ENCODE measurements at regions not wholly inside any gene's neighbourhood (a gene's known extent, or its start where the extent isn't known, plus 50 kb on each side); places are given as distances from the start of the nearest gene placed in this dataset.

DNA sequence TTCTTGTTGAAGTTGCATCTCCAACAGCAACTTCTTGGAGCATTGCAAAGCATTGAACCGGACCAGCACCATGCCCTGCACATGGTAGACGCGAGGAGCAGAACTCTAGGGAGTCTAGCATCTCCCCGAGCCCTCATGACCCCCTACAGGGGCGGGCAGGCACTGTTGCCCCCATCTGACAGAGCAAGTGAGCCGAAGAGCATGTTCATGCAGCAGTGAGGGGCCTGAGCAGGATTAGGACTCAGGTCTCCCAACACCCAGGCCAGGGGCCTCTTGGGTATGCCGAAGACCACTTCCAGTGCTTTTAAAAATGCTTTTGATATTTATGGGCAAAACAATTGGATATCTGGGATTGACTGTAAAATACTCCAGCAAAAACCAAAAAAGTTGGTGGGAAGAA is 163.3 kb downstream of the TFCP2L1 start:
- DNase-seq, result no peak

DNA sequence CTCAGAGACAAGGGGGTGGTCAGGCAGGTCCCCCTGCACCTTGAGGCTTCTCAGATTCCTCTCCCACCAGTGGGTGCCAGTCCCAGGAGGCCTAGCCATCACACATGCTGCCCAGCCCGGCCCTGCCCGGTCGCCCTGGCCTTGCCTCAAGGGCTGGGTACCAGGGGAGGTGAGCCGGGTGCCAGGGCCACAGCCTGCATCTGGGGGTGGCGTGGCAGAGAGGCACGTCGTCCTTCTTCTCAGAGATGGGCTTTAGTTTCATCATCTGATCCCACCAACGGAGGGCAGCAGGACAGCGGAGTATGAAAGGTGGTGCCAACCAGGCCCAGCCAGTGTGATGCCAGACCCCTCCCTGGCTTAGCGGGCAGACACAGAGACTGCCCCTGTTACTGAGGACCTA is 161.7 kb downstream of the TFCP2L1 start:
- no peak for DNase-seq

DNA sequence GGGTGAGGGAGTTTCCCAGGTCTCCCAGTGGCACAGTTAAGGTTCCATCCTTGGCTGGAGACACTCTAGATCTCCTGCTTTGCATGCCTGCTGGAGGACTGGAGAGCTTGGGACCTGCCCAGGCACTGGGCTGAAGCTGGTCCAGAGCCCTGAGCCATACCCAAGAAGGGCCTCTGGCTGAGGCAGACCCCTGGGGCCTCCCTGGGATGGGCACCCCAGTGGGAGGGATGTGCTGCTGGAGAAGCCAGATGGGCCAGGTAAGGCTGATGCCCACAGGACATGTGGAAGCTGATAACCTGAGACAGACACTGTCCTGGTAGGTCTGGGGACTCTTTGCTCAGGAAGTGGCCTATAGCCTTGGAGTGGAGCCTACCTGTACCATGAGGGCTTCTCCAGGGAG is 160.7 kb downstream of the TFCP2L1 start:
- DNase-seq, result no peak

DNA sequence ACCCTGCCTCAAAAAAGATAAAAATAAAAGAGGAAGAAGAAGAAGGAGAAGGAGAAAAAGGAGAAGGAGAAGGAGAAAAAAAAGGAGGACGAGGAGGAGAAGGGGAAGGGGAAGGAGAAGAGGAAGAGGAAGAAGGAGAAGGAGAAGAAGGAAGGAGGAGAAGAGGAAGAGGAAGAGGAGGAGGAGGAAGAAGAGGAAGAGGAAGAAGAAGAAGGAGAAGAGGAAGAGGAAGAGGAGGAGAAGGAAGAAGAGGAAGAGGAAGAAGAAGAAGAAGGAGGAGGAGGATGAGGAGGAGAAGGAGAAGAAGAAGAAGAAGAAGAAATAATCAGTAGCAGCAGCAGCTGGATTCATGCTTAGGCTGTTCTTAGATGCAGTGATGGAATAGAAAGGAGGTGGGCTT is 159.7 kb downstream of the TFCP2L1 start:
- no peak for DNase-seq

DNA sequence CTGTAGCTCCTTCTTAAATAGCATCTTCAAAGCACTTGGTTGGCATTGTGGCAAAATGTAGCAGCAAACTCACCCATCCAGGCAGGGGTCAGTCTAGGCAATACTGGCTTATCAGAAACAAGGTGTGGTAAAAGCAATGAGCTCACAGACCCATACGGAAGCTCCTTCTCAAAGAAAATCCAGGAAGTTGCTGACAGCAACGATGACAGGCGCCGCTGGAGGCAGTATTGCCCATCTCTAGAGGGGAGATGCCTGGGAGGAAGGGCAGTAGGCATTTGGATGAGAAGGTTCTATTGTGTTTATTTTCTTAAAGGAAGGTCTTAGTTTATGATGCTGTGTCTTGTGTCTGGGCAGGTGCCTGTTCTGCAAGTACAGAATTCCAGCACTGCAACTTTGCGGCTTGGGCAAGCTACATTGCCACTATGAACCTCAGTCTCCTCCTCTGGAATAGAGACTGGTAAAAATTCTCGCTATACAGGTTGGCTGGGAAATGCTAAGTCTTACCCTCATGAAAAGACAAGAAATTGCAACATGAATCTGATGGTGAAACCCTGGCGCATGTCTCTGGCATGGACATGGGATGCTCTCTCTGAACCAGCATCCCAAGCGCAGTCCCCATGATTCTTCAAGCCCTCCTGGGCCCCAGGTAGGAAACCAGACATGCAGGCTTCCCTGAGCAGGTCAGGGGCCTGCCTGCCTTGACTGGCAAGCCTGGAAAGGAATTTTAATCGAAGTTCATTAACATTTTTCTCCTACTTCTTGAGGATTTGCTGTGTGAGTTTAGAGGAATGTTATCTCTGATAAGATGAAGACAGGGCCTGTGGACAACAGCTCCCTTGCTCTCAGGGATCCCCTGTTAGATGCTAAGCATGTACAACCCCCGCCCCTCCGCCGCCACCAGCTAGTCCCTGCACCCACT is 156.0 kb downstream of the TFCP2L1 start:
- DNase-seq, result no peak

DNA sequence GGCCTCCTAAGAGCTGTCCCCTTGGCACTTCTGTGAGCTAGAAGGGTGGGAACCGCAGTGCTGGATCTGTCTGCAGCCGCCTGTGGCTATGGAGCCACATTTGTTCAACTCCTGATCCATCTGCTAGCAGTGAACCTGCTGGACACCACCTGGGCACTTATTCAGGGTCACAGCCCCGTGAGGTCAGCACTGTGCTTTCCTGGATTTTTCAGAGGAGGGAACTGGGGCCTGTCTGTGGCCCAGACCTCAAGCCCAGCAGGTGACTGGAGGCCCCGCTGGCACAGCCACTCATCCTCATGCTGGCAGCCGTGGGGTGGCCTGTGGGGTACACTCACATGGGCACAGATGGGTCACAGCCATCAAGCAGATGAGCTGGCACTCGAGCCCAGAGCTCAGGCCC is 155.3 kb downstream of the TFCP2L1 start:
- DNase-seq, result no peak

DNA sequence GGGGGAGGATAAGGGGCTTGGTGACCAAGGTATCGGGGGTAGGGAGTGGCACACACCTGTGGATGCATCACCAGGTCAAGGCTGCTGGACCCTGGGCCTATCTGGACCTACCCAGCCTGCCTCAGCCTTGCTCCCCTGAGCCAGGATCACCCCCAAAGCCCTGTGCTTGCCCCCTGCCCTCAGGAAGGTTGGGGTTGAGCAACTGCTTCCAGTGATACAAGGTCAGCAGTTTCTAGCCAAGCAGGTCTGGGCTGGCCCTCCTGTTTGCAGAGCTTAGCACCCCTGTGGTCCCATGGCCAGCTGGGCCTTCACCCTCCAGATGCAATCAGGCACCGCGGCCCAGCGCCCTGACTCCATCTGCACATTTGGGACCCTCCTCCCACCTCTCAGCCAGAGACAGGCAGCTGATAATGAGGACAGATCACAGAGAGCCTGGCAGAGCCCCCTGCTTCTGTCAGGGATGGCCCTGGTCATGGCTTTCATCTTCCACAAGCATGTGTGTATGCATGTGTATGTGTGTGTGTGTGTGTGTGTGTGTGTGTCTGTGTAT is 154.6 kb downstream of the TFCP2L1 start:
- no peak for DNase-seq

DNA sequence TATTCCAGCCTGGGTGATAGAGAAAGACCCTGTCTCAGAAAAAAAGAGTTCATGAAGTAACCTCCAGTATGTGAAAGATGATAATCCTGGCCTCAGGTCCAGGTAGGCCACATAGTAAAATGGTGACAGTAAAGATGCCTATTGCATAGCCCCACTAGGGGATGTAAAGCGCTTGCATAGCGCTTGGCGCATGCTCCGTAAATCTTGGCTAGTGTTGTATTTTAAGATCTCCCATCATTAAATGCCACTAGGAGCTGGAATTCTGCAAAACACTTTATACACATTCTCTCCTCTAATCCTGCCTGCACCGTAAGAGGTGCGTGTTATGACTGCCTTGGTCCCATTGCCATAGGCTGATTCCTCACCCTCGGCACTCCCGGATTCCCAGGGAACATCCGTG is 153.6 kb downstream of the TFCP2L1 start:
- no peak for DNase-seq

DNA sequence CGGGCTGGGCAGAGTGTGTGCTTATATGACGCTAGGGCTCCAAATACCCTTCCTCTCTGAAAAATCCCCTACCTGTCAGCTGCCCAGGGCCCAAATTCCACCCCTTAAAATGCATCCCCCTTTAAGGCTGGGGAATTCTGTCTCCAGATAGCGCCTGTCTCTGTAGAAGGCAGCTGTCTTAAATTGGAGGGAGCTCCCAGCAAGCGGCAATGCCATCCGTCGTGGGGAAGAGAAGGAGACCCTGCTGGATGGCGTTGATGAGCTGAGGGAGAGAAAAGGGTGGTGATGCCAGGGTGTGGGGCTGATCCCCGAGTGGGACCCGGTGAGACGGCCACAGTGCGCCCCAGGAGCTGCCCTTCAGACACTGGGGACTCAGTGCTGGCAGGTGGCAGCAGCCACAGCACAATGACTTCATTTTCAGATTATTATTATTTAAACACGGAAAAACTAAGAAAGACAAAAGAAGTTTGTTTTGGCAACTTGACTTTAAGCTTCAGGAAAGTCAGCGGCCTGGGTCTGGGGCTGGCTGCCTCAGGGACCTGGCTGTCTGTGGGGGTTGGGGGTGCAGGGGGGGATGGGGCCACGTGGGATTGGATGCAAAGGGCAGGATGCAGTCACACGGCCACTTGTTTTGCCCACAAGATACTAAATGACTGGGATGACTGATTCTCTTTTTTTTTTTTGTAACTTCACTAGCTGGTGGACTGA is 152.8 kb downstream of the TFCP2L1 start:
- no peak for DNase-seq

DNA sequence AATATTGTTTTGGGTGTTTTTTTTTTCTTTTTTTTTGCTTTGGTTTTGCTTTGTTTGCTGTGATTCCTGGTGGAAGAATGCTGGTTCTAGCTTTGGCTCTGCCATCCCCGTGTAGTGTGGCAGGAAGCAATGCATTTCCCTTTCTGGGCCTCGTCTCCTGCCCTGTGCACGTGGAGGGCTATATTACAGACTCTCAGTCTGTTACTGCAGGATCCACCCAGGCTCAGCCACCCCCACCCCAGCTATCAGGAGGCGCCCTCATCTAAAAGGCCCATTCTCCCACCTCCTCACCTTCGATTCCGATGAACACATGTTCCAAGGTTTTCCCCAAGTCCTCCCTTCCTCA is 152.3 kb downstream of the TFCP2L1 start:
- DNase-seq, result no peak

DNA sequence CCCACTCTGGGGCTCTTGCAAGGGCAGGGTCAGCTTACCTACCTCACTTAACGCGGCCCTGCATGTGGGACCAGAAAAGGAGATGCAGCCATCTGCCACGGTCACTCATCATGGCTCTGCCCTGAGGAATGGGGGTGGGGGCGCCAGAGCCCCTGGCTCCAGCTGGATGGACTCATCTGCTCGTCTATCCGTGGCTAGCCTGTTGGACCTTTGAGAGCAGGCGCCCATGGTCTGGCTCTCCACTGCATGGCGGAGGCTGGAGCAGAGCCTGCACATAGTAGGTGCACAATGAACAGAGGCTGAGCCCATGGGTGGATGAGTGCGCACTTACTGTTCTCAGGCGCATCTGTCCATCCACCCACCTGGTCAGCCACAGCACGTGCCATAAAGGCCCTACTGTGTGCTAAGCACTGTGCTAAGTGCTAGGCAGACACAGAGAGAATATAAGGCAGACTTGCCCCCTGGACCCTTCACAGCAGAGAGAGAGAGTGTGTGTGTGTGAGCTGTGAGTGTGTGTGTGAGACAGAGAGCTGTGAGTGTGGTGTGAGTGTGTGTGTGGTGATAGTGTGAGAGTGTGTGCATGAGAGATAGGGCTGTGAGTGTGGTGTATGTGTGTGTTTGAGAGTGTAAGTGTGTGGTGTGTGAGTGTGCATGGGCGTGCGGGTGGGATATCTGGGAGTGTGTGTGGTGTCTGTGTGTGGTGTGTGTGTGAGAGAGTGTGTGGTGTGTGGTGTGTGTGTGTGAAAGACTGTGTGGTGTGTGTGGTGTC is 151.3 kb downstream of the TFCP2L1 start:
- no peak for DNase-seq

DNA sequence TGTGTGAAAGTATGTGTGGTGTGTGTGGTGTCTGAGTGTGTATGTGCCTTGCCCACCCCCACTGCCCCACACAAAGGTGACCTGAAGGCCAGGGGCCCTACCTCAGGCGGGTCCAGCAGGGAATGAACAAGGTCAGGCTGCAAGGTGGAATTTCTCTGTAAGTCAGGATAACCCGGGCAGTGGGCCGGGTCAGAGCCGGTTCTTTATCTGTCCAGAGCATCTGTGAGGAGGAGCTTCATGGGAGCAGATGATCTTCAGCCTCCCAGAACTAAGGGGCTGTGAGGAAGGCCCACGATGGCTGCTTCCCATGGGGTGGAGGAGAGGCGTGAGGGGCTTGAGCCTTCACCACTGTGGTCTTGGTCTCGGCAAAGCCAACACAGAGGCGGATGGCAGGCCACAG is 150.3 kb downstream of the TFCP2L1 start:
- no peak for DNase-seq

DNA sequence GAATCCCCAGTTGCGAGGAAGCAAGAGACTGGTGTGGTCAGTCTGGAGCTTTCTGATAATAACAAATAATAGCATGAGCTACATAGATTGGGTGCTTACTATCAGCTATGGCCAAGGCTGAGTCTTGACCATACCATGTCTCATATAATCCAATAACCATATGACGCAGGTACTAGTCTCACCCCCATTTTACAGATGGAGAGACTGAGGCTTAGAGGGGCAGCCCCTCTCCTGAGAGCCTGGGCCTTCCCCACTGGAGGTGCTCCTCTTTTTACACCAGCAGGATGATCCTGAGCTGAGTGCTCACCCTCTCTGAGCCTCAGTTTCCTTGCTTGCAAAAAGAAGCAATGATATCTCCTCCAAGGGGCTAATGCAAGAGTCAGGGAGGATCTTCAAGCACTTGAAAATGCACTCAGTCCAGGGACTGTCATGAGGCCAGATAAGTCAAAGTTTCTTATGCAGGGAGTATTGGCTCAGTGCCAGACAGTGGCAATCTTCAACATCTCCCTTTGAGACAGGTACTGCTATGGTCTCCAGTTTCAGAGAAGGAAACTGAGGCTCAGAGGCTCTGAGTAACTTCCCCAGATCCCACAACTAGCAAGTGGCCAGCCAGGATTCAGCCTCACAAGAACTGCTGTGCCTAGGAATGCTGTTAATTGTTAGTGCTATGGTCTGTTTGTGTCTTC is 149.7 kb downstream of the TFCP2L1 start:
- DNase-seq, result no peak

DNA sequence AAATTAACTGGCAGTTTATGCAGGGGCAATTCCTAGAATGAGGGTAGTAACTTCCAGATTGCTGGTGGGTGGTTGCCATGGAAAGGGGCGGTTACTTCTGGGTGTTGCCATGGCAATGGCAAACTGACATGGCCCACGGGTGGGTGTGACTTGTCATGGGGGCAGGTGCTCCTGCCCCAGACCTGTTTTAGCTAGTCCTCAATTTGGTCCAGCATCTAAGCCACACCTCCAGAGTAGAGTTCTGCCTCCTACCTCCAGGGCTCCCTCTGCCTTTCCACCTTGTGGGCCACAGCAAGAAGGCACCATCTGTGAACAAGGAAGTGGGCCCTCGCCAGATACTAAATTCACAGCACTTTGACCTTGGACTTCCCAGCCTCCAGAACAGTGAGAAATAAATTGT is 148.7 kb downstream of the TFCP2L1 start:
- DNase-seq, result no peak

DNA sequence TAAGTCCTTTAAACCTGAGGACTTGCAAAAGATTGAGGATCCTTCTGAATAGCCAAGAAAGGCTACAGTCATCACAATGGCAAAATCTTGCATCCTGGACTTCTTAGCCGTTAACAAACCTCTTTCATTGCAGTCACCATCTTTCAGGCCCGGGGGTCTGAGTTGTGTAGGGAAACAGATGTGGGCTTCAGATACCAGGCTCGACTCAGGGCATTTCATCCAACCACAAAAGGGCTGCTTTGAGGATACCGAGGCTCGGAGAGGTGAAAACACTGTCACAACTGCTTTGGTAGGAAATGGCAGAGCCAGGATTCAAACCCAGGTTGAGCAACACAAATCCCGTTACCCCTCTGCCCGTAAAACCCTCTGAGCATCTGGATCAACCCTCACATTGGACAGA is 147.4 kb downstream of the TFCP2L1 start:
- no peak for DNase-seq

DNA sequence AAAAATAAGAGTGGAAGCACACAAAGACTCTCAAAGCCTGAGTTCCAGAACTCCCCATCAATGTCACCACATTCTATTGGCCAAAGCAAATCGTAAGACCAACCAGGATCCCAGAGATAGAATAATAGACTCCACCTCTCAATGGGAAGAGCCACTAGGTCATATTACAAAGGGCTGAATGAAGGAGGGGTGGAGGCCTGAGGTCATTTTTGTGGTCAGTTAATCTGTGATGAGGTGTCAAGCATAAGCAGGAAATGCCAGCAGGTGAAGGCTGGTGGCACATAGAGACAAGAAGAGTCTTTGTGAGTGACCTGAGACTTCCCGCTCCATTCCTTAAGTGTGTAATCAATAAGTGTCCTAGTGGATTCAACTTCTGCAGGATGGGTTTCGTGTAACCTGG is 144.3 kb downstream of the TFCP2L1 start:
- no peak for DNase-seq

DNA sequence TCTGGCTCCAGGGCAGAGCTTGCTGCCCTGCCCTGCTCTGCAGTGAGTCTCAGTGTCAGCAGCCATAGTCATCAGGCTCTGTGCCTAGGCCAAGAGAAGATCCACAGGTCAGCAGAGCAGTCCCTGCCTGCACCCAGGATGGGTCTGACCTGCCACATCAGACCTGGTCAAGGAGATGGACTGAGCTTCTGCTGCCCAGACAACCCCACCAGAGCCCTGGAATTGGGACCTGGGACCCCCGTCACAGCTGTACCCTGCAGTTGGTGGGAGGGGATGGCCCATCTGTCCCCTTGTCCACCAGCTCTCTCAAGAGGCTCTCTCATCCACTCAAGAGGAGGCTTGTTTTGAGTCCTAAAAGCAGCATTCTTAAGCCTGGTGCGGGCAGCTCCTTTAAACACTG is 142.6 kb downstream of the TFCP2L1 start:
- DNase-seq, result no peak

DNA sequence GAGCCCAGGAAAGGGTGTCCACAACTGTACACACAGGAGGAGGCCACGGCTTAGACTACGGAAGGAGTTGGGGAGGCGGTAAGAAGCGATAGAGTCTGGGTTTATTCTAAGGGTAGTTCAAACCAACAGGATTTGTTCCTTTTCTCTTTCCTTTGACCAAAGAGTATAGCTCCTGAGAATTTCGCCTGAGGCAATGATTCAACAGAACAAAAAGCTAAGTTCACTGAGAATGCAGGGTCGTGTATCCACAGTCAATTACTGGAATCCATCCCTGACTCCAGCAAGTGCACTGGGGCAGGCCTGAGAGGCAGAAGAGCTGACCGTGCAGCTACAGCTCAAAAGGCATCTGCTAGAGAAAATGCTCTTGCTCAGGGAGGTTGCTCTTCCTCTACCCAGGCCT is 140.9 kb downstream of the TFCP2L1 start:
- DNase-seq, result no peak

DNA sequence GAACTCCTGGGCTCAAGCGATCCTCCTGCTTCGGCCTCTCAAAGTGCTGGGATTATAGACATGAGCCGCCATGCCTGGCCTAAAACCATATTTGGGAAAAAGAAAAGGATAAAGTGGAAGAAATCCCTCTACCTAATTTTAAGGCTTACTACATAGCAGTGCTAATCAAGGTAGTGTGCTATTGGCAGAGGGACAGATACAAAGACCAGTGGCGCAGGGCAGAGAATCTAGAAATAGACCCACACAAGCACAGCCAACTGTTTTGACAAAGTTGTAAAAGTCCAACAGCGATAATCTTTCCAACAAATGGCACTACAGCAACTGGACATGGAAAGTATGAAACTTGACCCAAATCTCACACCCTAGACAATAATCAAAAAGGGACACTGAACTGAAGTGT is 138.4 kb downstream of the TFCP2L1 start:
- DNase-seq, result no peak

DNA sequence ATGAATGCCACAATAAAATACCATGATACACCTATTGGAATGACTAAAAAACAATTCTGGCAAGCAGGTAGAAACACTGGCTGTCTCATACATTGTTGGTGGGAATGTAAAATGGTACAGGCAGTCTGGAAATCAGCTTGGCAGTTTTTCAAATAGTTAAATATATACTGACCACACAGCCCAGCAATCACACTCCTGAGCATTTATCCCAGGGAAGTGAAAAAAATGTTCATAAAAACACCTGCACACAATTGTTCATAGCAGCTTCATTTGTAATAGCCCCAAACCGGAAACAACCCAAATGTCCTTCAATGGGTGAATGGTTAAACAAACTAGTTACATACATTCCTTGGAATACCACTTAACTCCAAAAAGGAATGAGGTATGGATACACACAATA is 137.2 kb downstream of the TFCP2L1 start:
- DNase-seq, result no peak

DNA sequence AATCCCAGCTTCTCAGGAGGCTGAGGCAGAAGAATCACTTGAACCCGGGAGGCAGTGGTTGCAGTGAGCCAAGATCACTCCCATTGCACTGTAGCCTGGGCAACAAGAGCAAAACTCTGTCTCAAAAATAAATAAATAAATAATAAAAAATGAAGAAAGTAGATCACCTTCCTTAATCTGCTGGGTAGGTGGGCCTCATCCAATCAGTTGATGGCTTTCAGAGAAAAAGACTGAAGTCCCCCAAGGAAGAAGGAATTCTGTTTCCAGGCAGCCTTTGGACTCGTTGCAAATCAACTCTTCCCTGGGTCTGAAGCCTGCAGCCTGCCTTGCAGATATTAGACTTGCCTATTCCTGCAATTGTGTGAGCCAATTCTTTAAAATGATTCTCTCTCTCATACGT is 136.5 kb downstream of the TFCP2L1 start:
- no peak for DNase-seq

DNA sequence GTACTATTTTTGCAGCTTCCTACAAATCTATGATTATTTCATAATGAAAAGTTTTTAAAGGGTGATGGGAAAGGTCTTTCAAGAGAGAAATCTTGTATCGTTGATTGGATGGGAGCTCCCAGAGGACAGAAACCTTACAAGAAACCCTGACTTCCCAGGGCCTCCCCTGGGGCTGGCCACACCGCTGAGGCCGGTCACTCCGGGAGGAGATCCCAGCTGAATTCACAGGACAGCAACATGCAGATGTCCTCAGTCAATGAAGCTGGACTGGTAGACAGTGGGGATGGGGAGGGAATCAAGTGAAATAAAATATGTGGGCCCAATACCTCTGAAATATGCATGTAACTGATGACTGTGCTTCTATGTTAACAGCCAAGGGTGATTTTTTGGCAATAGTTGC is 135.6 kb downstream of the TFCP2L1 start:
- no peak for DNase-seq

DNA sequence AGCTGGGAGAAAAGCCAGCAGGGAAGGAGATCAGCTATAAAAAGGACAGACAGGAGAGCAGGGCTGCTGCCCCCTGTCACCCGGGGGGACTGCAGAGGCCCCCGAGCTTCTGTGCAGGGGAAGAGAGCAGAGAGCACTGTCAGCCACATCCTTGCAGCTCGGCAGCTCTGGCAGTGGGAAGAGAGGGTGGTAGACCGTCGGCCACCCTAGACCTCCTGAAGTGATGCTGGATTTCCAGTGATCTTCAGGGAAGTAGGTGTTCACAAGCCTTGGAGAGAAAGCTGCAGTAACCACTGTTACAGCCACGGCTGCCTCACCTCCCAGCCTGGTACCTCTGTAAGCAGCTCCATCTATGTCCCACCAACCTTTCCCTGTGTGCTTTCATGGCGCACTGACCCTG is 134.9 kb downstream of the TFCP2L1 start:
- DNase-seq, result no peak
